HL-60 (cell line): ENCODE measurements at regions not wholly inside any gene's neighbourhood (a gene's known extent, or its start where the extent isn't known, plus 50 kb on each side); places are given as distances from the start of the nearest gene placed in this dataset.

Experiments used
- CTCF ChIP-seq: IDR thresholded peaks from one replicate; pipeline ENCODE4 v1.5.1; 2011; ENCODE audit warnings: low read length, control low read depth, inconsistent platforms; ENCODE audit not compliant: insufficient read depth
- GABPA ChIP-seq: IDR thresholded peaks from 2 replicates; pipeline ENCODE4 v1.6.1; 2012; ENCODE audit warnings: low read depth
- POLR2AphosphoS5 ChIP-seq: IDR thresholded peaks from 2 replicates; pipeline ENCODE4 v1.6.1; 2012; ENCODE audit warnings: low read depth
- REST ChIP-seq: IDR thresholded peaks from 2 replicates; pipeline ENCODE4 v1.6.1; 2012; ENCODE audit warnings: low read depth; ENCODE audit not compliant: insufficient replicate concordance
- SPI1 ChIP-seq: IDR thresholded peaks from 2 replicates; pipeline ENCODE4 v1.6.1; 2012; ENCODE audit warnings: low read depth, mild to moderate bottlenecking, borderline replicate concordance

GRCh38 chr10:28949005-28950004 is 272.0 kb downstream of the BAMBI start:
- no peak for TF ChIP-seq POLR2AphosphoS5
- TF ChIP-seq CTCF: no peak
- TF ChIP-seq SPI1: no peak
- no peak for TF ChIP-seq REST
- TF ChIP-seq GABPA: no peak
